ENCODE measurements at regions not wholly inside any gene's neighbourhood (a gene's known extent, or its start where the extent isn't known, plus 50 kb on each side); places are given as distances from the start of the nearest gene placed in this dataset.

GRCh38 chr7:46750321-46750865 lies 829.3 kb upstream of the IGFBP3 start:
- no peak for TF ChIP-seq CTCF (IDR thresholded peaks at IDR 0.05; ENCODE audit: insufficient read depth, low read depth, low read length)
- no peak for TF ChIP-seq EZH2 (IDR thresholded peaks at IDR 0.05; ENCODE audit: insufficient read depth, low read length)
